HS-5 (cell line): ENCODE measurements at regions not wholly inside any gene's neighbourhood (a gene's known extent, or its start where the extent isn't known, plus 50 kb on each side); places are given as distances from the start of the nearest gene placed in this dataset.

ENCODE experiments used
- DNase-seq: peaks from one replicate; pipeline ENCODE4 v3.0.0-alpha.2; 2012; ENCODE audit warnings: low read depth

- DNase-seq, result no peak
These were observed 61.5 kb downstream of the TBXT start for GRCh38 chr6:166106076-166106686.

- DNase-seq, result no peak
These were observed 62.1 kb downstream of the TBXT start for GRCh38 chr6:166105341-166106075.

GRCh38 chr6:166104872-166105271 is 62.8 kb downstream of the TBXT start:
- DNase-seq, result no peak

GRCh38 chr6:166104107-166104506 is 63.5 kb downstream of the TBXT start:
- DNase-seq, result no peak

- DNase-seq, result no peak
These were observed 65.7 kb downstream of the TBXT start for GRCh38 chr6:166101819-166102419.

GRCh38 chr6:166097914-166098522 is 69.6 kb downstream of the TBXT start:
- DNase-seq, result no peak

- DNase-seq, result no peak
These were observed 79.8 kb downstream of the TBXT start for GRCh38 chr6:166087852-166088251.

- DNase-seq, result no peak
These were observed 80.4 kb downstream of the TBXT start for GRCh38 chr6:166087246-166087645.

- DNase-seq, result no peak
These were observed 82.2 kb downstream of the TBXT start for GRCh38 chr6:166085500-166085899.

GRCh38 chr6:166084951-166085350 is 82.7 kb downstream of the TBXT start:
- no peak for DNase-seq

GRCh38 chr6:166079841-166080240 is 87.8 kb downstream of the TBXT start:
- no peak for DNase-seq

- no peak for DNase-seq
These were observed 89.4 kb downstream of the TBXT start for GRCh38 chr6:166078294-166078693.

- no peak for DNase-seq
These were observed 91.0 kb downstream of the TBXT start for GRCh38 chr6:166076625-166077024.

GRCh38 chr6:166075925-166076324 is 91.7 kb downstream of the TBXT start:
- DNase-seq, result no peak

- no peak for DNase-seq
These were observed 92.5 kb downstream of the TBXT start for GRCh38 chr6:166075186-166075585.

GRCh38 chr6:166073082-166073481 is 94.6 kb downstream of the TBXT start:
- DNase-seq, result no peak

- DNase-seq, result no peak
These were observed 98.9 kb downstream of the TBXT start for GRCh38 chr6:166068768-166069167.

- no peak for DNase-seq
These were observed 109.4 kb downstream of the TBXT start for GRCh38 chr6:166058064-166058739.

GRCh38 chr6:166057431-166057830 is 110.2 kb downstream of the TBXT start:
- no peak for DNase-seq

- no peak for DNase-seq
These were observed 111.0 kb downstream of the TBXT start for GRCh38 chr6:166056637-166057036.

GRCh38 chr6:166055801-166056200 is 111.8 kb downstream of the TBXT start:
- DNase-seq, result no peak

- no peak for DNase-seq
These were observed 114.8 kb downstream of the TBXT start for GRCh38 chr6:166052837-166053236.
